ENCODE measurements at regions not wholly inside any gene's neighbourhood (a gene's known extent, or its start where the extent isn't known, plus 50 kb on each side); places are given as distances from the start of the nearest gene placed in this dataset.

DNA sequence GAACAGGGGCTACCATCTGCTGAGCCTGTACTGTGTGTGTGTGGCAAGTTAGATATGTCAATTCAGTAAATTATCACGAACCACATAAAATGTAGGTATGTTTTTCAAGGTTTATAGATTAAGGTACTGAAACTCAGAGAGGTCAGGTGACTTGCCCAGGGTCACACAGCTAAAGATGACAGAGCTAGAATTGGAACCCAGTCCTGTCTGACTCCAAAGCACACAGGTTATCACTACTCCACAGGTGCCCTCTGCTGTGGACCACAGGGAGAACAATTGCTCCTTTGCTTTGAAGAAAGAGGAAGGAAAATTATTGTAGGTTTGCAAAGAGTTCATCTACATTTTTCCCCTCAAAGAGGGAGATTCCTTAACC is 229.7 kb upstream of the AGAP1 start:
- ATAC-seq (no peak), DNase-seq (no peak)

DNA sequence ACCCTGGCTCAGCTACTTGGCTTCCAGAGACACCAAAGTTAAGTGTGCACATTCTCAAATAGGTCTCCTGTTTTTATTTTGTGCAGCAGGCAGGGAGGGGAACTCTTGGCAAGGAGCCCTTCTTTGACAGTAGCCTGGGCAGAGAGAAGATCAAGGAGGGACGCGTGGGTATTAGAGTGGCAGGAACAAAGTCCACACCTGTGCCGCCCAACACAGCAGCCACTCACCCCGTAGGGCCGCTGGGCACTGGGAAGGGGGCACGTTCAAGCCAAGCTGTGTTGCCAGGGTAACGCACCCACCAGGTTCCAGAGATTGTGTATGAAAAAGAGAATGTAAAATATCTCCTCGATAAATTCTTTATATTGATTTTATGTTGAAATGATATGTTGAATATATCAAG is 229.3 kb upstream of the AGAP1 start:
- DNase-seq: no peak

GRCh38 chr2:235265348-235265965 is 228.4 kb upstream of the AGAP1 start:
- no peak for ATAC-seq

More for the DNA sequence above, 229.3 kb upstream of the AGAP1 start:
- no peak for ATAC-seq

GRCh38 chr2:235267251-235267650 is 226.6 kb upstream of the AGAP1 start:
- no peak for ATAC-seq
- DNase-seq: no peak

More at GRCh38 chr2:235265348-235265965, 228.4 kb upstream of the AGAP1 start:
- DNase-seq: no peak

GRCh38 chr2:235268535-235268934 is 225.3 kb upstream of the AGAP1 start:
- no peak for ATAC-seq
- no peak for DNase-seq

GRCh38 chr2:235270291-235270690 is 223.6 kb upstream of the AGAP1 start:
- DNase-seq: no peak
- ATAC-seq: no peak

- DNase-seq (peak; percentile 61), ATAC-seq (peak; percentile 79)
Measured at GRCh38 chr2:235270956-235271355, 222.9 kb upstream of the AGAP1 start.

- DNase-seq: no peak
- no peak for ATAC-seq
Measured at GRCh38 chr2:235271936-235272335, 221.9 kb upstream of the AGAP1 start.

DNA sequence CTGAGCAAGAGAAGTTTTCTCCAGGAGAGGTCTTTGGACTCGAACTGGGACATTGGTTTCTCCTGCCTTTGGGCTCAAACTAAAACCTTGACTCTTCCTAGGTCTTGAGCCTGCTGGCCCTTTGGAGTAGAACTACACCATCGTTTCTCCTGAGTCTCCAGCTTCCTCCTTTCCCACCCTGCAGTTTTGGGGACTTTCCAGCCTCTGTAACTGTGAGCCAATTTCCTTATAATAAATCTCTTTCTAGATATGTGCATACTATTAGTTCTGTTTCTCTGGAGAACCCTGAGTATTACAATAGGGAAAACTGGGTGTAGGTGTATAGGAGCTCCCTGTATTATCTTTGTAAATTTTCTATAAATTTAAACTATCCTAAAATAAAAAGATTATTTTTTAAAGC is 219.8 kb upstream of the AGAP1 start:
- ATAC-seq: no peak
- no peak for DNase-seq

DNA sequence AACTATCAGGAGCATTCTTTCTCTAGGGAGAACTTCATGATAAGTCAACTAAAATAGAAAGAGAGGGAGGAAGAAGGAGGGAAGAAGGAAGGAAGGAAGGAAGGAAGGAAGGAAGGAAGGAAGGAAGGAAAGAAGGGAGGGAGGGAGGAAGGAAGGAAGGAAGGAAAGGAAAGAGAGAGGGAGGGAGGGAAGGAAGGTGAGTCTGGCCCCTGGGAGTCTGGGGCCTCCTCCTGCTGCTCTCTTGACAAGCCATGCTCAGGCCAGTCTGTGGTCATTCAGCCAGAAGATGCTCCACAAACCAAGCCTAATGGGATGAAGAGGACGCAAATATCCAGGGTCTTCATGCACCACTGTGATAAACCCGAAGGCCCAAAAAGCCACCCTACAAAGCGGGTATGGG is 216.4 kb upstream of the AGAP1 start:
- DNase-seq: no peak
- no peak for ATAC-seq

GRCh38 chr2:235278771-235279355 is 215.0 kb upstream of the AGAP1 start:
- ATAC-seq (no peak), DNase-seq (no peak)

DNA sequence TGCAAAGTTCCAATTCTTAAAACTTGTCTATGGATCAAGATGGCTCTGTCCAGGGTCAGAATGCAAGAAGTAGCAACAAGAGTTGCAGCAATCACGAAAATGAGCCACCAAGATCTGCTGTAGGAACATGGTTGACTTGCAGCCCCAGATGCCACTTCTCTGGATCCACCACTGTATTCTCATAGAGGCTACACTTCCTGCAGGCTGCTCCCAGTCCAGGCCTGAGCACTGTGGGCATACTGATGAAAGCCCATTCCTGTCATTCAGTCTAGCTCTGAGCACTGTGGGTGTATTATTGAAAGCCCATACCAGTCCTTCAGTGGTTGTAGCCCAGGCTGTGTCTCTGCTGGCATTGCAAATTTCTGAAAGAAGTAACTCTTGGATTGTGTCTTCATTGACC is 213.9 kb upstream of the AGAP1 start:
- ATAC-seq: no peak
- DNase-seq: no peak

GRCh38 chr2:235283246-235283645 is 210.6 kb upstream of the AGAP1 start:
- DNase-seq: no peak
- no peak for ATAC-seq

DNA sequence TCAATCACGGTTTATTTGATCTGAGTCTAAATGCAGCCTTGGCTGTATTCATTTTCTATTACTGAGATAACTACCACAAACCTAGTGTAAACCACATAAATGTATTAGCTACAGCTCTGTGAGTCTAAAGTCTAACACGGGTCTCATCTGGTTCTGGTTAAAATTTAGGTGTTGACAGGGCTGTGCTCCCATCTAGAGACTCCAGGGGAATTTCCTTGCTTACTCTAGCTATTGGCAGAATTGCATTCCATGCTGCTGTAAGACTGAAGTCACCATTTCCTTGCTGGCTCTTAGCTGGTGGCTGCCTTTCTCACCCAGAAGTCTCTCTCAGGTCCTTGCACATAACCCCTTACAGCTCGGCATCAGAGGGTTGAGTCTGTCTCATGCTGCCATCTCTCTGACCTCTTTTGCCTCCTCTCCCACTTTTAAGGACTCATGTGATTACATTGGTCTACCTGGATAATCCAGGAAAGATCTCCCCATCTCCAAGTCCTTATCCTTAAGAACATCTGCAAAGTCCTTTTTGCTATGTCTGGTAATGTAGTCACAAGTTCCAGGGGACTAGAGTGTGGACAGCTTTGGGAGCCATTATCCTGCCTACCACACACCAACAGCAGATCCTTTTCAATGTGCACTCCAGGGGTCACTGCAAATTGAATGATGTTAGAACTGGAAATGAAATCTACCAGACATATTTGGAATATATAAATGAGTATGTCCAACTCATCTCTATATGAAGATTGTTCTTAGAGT is 207.0 kb upstream of the AGAP1 start:
- no peak for DNase-seq
- ATAC-seq: no peak

GRCh38 chr2:235287375-235287733 is 206.5 kb upstream of the AGAP1 start:
- ATAC-seq: no peak
- DNase-seq: no peak

GRCh38 chr2:235291461-235291860 is 202.4 kb upstream of the AGAP1 start:
- ATAC-seq (no peak), DNase-seq (no peak)

DNA sequence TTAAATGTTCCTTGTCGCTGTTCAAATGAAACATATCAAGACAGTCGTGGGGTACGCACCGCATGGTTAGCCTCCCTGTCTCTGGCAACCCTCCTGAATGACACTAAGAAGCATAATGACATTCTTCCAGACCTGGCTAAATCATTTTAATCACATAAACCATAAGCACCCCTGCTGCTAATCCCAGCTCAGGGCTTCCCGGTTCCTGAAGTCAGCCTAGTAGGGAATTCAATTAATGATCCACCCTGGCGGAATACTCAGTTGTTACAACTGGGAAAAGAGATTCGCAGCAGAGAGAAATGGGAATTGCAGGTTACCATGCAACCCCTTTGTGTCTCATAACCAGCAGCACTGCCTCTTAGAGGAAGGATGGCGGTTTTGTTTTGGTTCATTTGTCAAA is 200.8 kb upstream of the AGAP1 start:
- ATAC-seq (no peak), DNase-seq (no peak)

GRCh38 chr2:235295831-235296230 is 198.0 kb upstream of the AGAP1 start:
- no peak for ATAC-seq
- no peak for DNase-seq

DNA sequence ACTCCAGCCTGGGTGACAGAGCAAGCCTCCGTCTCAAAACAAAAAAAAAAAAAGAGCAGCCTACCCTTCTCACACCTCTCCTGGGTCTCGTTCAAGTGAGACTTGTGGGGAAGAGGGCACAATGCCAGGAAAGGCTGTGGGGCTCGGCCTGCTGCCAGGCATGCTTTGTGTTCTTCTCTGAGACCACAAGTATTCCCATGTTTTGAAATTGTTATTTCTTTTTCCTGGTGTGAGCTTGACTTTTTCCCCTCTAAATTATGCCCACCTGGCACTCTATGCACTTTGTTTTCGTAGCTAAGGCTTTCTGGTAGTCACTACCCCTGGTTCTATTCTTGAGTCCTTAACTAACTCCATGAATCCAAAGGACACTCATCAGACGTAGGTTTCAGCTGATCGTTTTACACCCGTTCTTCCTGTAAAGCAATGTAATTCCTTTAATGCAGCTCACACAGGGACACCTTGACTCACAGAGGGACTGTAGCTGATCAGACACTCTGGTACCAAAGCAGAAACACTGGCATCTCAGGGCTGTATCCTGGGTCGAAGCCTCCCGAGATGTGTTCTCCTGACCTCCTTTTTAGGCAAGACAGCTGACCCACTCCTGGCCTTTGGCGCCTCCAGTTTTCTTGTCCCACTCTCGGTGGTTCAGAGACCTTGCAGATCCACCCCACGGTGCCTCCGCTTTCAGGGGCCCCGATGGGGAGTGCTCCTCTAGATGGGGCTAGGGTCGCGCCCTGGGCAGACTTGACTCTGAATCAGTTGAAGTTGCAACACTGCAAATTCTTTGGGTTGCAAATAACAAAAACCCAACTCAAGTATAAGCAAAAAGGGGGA is 193.3 kb upstream of the AGAP1 start:
- no peak for ATAC-seq
- no peak for DNase-seq

DNA sequence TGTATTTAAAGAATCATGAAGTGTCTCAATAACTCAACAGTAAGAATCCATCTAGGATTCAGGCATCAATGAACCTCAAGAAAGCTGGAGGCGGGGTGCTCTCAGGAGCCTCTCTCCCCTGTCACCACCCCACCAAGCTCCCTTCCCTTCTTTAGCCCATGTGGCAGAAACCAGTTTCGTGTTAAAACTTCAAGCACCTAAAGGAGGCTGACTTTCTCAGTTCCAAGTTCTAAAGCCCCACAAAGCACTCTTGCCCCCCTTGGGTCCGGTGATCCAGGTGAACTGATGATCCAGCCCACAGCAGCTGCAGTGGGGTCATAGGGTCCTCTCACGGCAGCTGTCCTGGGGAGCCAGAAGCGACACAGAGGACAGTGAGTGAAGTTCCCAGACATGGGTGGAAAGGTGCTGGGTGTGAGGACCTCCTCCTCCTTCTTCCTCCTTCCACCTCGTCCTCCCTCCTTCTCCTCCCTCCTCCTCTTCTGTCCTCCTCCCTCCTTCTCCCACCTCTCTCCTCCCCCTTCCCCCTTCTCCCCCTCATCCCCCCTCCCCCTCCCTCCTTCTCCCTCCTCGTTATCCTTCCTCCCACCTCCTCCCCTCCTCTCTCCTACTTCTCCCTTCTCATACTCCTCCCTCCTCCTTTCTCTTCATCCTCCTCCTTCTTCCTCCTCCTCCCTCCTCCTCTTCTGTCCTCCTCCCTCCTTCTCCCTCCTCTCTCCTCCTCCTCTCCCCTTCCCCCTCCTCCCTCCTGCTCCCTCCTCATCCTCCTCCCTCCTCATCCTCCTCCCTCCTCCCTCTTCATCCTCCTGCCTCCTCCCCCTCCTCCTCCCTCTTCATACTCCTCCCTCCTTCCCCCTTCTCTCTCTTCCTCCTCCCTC is 192.4 kb upstream of the AGAP1 start:
- DNase-seq: no peak
- no peak for ATAC-seq

DNA sequence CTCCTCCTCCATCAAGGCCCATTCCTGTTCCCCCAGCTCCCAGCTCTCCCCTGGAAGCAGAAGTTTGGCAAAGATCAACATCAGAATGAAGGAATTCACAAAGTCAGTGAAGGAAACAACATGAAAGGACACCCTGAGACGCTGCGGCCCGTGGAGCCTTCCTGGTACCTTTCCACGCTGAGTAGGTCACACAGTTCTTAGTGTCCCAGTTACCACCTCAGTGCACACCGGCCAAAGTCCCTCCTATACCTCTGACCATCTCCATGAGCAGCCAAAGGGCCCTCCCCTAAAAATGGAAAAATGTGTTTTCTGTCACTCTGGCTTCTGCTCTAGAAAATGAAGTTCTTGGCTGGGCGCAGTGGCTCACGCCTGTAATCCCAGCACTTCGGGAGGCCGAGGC is 191.6 kb upstream of the AGAP1 start:
- DNase-seq (no peak), ATAC-seq (no peak)
